Occipital lobe (tissue), 1 donor: ENCODE measurements at regions not wholly inside any gene's neighbourhood (a gene's known extent, or its start where the extent isn't known, plus 50 kb on each side); places are given as distances from the start of the nearest gene placed in this dataset.
"Not testable (repeated sequence)": the region's sequence is repeated elsewhere in the genome, so short reads cannot be mapped to it uniquely, and the experiment has no call there.

Experiments used
- DNase-seq: peaks from one replicate; lab custom pipeline; 2025; lab: John Stamatoyannopoulos, UW

DNA sequence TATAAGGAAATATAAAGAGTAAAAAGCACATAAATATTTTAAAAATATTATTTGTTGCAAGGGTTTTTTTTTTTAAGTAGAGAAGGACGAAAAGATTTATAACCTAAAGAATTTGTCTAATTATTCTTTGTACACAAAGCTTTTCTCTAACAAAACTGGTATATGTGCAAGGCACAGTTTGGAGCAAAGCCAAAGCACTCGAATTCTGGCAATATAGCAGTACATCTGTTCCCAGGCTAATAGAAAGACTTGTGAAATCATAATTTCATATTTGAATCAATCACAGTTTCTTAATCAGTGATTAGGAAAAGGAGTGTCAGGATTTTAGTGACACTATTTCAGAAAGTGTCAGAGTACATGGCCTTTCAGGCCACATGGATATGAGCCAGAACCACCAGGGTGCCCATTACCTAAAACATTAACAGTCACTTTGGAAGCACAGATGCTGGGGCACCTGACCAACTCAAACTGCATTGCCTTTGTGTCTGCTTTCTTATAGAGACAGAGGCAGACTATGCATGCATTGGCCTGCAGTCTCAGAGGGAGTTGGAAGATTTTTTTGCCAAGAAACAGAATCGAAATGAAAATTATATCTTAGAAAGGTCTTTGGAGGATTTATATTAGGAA, 651.8 kb upstream of the SGO1 start:
- no peak for DNase-seq

DNA sequence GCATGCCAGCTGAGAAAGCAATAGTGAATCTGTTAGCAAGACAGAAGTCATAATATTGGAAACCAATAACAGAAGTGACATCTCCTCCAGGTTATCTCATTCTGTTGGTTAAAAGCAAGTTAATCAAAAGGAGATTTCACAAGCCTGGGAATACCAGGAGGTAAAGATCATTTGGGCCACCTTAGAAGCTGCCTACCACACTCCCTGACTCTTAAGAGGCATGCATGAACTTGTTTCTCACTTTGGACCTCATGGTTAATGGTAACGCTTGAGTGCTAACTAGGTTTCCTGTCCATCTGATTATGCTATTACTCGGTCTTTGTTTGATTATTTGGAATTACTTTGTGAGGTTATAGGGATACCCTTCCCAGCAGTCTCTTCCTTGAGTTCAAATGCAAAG, 650.8 kb upstream of the SGO1 start:
- no peak for DNase-seq

DNA sequence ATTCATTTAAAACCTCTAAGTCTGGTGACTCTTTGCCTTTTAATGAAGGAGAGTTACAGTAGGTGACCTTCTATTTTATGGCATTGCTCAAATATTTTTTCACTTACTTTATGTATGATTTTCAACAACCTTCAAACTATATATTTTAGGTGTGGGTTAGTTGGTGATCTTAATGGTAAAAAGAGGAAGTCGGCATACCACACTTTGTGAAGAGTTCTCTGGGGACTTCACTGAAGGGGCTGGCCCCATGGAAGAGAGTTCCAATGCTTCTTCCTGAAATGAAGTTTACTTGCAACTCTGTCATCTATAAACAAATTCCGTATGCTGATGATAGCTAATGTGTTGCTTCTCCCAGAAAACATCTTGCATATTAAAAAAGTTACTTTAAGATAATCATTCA, 647.0 kb upstream of the SGO1 start:
- no peak for DNase-seq

DNA sequence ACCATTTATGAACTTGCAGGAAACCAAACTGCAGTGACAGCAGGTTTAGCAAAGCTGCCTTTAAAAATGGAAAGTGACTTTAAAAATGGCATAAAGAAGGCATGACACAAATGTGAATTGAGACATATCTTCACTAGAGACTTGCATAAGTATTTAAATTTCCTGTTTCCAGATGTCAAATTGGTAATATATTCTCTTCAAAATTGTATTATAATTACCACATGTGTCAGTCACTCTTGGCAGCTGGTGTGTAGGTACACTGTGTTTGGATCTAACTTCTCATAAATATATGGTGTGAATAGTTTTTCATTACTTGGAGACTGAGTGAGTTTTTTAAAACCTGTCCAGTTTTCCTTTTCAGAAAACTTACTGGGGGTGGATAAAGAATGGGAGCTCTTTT, 636.2 kb upstream of the SGO1 start:
- no peak for DNase-seq

DNA sequence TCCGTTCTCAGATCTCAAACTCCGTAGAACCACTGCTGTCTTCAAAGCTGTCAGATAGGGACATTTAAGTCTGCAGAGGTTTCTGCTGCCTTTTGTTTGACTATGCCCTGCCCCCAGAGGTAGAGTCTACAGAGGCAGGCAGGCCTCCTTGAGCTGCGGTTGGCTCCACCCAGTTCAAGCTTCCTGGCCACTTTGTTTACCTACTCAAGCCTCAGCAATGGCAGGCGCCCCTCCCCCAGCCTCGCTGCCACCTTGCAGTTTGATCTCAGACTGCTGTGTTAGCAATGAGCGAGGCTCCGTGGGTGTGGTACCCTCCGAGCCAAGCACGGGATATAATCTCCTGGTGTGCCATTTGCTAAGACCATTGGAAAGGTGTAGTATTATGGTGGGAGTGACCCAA, 634.9 kb upstream of the SGO1 start:
- DNase-seq, result not testable (repeated sequence)

DNA sequence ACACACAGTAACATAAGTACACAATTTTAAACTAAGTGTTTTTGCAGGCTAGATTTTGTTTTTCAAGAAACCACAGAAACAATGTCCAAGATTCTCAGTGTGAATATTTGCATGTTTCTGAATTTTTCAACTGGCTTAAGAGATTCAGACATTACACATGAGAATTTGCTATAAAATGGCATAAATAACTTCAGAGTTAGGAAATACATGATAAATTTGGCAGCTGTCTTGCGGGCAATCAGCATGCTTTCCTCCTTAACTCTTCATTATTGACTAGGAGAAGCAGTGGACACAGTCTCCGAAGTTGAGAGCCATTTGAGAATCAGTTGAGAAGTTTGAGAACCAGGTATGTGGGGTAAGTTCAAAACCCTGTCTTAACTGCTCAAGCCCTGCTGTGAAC, 625.6 kb upstream of the SGO1 start:
- no peak for DNase-seq

DNA sequence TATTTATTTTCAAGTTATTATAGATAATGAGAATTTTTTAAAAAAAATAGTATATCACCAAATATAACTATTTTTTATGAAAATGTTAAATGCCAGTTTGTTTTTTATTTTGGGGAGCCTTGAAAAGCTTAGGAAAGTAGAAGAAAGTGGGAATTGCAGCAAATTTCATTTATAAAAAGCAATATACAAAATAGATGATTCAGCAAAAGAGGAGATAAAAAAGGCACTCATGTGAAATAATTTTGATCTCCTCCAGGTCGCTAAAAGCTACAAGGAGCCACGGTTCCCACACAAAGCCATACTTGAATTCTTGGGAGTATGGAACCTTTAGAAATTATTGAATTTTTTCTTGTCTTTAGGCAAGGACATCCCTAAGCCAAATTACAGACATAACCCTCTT, 625.0 kb upstream of the SGO1 start:
- DNase-seq, result no peak

DNA sequence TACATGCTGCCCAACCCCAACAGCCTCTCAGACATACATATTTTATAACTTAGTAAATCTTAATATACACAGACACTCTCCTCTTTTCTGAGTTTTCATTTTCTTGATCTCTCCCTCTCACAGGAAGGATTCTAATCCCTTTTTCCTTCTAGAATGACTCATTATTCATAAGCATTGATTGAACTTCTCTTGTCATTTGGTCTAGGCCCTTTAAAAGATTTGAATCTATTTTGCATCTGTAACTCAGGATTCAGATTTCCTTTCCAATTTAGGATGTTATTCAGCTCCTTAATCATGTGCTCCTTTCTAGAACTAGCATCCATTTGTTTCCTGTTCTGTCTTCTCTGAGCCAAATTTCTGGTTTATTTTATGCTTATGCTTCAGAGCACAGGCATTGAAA, 624.5 kb upstream of the SGO1 start:
- DNase-seq, result no peak

DNA sequence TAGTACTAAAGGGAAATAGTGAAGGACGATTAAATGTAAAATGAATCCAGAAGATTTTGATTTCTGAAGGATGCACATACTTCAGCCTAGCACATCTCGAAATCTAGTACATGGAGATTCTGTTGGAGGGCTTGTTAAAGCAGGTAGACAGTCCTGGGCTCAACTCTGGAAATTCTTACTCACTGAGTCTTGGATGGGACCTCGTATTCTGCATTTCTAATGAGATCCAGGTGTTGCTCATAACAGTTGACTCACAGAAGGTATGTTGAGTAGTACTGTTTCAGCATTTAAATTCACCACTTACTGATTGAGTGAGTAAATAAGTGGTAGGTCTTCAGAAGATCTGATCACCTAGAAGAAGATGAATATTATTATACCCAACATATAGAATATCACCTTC, 623.4 kb upstream of the SGO1 start:
- DNase-seq, result no peak

DNA sequence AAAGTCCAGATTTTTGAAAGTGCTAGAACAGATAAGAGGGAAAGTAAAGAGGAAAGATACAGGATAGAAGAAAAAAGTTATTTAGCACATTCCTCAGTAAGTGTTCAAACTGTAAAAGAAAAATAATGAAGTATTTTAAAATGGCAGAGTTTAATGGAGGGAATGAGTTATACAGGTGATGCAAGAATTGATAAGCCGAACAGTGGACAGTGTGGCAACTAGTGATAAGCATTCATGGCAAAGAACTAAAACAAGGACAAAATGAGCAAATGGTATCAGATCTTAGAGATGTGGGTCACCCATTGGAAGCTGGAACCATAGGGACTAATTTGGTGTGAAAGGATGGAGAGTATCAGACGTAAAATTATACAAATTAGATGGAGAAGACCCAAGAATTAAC, 622.9 kb upstream of the SGO1 start:
- no peak for DNase-seq

DNA sequence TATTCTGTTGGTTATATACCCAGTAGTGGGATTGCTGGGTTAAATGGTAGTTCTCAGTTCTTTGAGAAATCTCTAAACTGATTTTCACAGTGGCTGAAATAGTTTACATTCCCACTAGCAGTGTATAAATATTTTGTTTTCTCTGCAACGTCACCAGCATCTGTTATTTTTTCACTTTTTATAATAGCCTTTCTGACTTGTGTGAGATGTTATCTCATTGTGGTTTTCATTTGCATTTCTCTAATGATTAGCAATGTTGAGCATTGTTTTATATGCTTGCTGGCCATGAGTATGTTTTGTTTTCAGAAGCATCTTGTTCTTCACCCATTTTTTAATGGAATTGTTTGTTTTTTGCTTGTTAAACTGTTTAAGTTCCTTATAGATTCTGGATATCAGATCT, 612.7 kb upstream of the SGO1 start:
- no peak for DNase-seq

DNA sequence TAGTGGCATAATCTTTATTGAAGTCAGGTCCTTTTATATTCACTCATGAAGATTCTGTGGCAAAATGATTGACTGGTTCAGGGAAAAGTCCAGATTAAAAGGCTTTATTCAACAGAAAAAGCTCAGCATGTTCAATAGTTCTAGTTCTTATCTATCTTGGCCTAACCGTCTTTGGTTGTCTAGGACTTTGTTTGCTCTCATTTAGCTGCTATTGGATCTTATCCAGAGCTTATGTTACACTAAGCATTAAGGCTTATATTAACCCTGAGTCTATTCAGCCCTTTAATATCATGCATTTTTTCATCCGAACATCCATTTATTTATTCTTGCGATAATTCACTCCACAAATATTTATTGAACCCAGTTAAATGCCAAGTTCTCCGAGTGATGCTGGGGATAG, 601.0 kb upstream of the SGO1 start:
- DNase-seq, result no peak

DNA sequence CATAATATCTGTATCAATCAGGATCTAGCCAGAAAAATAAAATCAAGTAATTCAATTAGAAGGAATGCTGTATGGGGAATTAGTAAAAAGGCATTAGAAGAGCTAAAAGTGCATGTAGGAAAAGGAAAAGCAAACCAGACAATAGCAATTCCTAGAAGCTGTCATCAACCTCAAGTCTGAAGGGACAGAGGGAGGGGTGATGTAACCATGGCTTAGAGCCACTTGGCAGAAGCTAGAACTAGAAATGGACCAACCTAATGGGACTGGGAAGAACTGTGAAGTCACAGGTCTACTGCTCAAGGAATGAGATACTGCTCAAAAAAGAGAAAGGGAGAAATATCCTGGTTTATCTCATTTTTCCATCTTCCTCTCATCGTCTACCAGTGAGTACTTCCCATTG, 590.7 kb upstream of the SGO1 start:
- DNase-seq, result no peak

DNA sequence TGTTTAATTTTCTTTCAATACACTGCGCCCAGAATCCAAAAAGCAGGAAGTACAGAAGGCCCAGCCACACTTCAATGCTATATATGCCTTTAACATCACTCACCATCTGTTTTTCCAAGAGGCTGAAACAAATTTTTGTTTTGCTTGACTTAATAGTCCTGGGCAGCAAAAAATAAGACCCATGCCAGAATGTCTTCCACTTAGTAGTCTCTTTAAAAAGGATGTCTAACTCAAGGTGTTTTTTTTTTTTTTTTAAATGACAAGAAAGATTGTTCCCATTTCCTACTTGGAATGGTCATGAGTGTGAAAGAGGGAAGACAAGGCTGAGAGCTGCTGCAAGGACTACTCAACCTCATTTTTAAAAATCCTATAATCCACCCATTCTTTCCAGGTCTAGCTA, 590.3 kb upstream of the SGO1 start:
- DNase-seq, result no peak

DNA sequence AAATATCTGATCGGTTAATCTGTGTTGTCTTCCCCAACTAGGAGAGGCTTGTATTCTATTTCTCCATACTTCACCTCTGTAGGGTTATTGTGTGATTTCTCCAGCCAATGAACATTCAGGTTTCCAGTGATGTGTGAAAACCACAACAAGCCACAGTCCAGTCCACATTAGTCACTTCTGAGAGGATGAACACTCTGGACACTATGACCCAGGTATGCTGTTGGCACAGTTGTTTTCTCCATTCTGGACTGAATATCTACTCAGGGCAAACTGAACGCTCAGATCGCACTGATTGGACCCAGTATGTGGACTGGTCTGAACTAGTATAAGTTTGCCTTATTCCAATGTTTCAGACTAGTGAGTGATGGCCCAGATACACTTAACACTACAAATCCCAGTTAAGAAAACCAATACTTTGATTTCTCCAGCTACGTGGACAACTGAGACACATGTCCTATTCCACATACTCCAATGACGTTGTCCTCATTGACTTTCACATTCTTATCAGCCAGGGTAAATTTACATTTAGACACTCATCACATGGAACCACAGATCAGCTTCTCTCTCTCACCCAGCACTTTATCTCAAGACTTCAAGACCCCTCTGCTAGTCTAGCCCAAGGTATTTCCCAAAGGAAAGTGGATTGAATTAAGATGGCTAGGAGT, 587.4 kb upstream of the SGO1 start:
- DNase-seq, result no peak

DNA sequence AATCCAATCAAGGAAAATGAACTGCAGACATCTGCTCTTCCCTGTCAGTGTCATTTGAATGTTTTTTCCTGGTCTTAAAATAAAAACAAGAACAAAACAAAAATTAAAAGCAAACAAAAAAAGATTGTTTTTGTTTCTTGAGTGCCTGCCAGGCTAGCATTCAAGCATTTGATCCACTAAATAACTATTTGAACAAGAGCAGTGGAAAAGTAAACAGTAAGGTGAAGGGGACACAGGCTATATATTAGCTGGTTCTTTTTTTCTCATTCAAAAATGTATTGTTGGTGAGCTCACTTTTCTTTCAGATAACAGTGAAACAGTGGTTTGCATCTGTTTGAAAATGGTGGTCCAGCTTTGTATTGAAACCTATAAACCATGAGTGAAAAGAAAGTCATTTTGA, 586.9 kb upstream of the SGO1 start:
- no peak for DNase-seq

DNA sequence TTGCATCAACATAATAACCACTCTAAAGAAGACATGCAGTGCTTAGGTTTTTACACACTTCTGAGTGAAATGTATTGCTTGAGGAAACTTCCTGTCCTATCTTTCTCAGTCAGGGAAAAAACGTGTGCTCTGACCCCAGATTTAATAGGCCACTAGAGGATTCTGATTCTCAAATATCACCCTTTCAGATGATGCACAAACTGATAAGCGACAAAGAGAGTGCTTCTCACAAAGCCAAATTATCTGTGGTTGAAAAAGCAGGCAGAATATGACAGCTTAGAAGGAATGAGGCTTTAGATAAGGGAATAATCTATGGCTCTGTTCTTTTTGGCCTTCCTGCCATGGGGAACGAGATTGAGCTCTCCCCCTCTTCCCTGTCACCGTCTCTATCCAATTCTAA, 583.4 kb upstream of the SGO1 start:
- DNase-seq, result no peak

DNA sequence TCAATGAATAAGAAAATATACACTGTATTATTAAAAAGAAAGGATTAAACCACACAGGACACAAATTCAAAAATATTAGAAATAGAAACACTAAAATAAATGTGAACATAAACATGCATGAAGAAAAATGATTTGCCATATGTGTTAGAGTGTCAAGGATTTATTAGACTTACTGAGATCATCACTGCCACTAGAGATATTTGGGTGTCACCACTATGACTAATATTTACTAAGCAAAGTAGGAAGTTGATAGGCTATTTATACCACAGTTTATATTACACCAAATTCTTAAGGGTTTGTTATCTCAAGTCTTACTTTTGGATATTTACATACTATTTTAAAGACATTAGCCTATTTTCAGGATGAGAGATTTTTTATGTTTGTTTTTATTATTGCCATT, 575.0 kb upstream of the SGO1 start:
- no peak for DNase-seq

DNA sequence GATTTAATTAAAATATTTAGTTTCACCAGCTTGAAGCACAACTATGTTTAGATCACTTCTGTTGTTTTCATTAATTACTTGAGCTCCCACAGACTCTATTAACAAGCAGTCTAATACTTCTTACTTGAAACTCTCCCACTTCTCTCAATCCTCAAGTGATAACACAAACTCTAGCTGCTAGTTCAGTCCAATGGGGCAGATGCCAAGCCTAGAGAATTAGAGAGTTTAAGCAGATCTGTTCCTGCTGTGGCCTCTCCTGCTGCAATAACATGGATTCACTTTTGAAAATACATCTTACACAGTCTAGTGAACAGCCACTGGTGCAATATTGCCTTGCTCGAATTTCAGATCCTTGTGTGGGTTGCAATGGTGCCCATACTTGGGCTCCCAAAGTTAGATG, 566.4 kb upstream of the SGO1 start:
- no peak for DNase-seq

DNA sequence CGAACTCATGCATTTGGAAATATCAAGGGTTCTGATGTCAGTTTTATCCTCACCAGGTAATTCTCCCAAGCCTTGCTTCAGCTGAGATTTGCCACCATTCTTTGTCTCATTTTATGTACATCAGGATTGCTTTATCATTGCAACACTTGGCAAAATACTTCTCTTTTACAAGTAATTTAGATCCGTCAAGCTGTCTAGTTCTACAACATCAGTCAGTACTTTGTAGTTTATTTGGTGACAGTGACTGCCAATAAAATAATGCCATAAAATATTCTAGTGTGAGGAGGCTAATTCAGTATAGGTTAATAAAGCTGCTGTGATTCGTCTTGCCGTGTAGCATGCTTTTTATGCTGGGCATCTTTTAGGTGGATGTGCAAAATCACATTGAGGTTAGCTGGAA, 565.3 kb upstream of the SGO1 start:
- DNase-seq, result no peak

DNA sequence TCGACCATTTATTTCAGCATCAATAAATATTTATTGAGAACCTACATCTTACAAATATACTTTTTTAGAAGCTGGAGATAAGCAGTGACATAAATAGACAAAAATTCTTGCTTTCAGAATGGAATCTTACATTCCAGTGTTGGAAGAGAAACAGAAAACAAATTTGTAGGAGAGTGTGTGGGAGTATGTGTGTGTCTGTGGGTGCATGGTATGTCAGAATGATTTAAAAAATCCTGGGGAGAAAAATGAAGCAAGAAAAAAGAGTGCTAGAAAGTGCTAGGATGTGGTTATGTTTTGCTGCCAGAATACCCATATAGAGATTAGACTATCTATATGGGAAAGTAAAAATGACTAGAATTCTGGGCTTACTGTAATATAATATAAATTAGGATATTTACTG, 561.7 kb upstream of the SGO1 start:
- no peak for DNase-seq

DNA sequence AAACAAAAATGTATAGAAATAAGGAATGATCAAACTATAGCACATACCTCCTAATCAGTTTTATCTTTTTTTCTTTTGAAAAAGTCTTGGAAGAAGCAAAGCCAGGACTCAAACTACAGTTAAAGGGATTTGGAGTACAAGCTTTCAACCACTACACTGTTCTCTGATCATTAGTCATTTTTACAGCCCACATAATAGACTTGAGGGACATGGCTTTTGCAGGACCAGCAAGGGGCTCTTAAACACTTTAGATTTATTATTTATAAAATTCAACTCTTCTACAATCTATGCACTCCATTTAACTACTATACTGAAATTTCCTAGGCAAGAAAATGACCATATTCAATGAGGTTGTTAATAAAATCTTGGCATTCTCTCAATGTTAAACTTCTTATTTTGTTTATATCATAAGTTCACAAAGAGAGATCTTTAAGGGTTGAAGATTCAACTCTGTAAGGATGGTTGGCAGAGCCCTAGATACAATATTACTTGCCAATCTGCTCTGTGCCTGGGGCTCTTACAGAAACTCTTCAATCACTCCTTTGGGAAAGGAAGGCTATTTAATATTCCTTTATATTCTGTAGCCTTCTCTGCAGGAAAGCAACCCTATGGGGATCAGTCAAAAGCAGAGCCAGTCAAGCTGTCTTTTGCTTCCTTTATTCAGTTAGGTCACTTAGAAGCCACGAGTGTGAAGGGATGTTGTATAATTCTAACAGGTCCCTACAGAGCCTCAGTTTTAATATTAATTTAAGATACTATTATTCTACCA, 557.7 kb upstream of the SGO1 start:
- no peak for DNase-seq

DNA sequence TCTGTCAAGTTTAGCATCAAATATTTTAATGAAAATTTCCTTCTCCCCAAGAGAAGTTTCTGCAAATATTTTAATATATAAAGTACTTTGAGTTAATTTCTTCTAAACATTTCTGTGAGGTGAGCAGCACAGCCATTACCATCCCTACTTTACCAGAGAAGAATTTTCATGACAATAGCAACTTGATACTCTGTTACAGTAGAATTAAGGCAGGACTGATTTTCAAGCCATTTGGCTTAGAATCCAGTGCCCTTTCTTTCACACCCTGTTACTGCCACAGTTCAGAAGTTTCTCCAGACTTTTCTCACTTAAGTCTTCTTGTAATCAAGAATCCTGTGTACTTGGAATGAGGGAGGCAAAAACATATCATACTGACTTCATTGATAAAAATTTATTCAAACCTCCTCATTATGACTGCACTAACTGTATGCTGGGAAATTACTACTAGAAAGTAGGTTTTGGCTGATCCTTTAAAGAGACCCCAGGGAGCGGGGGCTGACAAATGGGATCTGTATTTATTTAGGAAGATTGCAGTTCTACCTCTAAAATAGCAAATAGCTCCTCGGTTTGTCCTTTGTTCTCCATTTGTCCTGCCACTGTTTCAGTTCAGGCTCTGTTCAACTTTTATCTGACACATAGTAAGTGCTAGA, 557.0 kb upstream of the SGO1 start:
- DNase-seq, result no peak
